NOMO-1 treated with DMSO at 0.1 percent for 48 hours (cell line): ENCODE measurements at regions not wholly inside any gene's neighbourhood (a gene's known extent, or its start where the extent isn't known, plus 50 kb on each side); places are given as distances from the start of the nearest gene placed in this dataset.

Experiments
- DNase-seq: peaks from one replicate; lab custom pipeline; 2025; ENCODE audit not compliant: unreplicated experiment; lab: John Stamatoyannopoulos, UW

DNA sequence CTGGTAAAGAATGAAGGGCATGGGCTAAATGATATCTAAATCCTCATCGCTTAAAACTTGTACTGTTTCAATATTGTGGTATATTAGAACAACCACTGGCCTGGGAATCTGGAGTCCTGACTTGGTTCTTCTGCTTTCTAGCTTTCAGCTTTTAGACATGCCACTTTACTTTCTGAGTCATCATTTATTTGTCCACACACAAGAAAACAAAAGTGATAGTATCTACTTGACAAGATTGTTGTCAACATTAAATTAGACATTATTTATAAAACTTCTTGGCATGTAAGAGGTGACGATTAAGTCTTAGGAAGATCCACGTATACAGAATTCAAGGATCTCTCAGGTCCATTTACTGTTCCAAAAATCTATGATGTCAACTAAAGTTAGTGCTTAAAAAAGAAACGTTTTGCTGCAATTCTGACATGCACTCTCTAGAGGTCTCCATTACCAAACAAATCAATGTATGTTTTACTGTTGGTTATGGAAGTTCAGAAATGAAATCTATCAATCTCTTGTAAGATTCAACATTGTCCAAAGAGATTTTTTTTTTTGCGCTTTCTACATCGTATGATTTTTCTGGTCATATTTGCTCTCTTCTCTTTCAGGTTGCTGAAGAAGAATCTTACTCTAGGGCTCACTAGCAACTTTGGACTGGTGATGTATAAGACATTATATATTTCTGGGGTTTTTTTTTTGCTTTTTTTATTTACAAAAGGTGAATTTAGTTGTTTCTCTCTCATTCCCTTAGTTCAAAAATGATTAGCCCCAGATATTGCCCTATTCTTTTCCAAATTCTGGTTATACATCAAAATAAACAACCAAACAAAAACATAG lies 53.6 kb upstream of the DYNC1I1 start:
- DNase-seq = peak; percentile 67

DNA sequence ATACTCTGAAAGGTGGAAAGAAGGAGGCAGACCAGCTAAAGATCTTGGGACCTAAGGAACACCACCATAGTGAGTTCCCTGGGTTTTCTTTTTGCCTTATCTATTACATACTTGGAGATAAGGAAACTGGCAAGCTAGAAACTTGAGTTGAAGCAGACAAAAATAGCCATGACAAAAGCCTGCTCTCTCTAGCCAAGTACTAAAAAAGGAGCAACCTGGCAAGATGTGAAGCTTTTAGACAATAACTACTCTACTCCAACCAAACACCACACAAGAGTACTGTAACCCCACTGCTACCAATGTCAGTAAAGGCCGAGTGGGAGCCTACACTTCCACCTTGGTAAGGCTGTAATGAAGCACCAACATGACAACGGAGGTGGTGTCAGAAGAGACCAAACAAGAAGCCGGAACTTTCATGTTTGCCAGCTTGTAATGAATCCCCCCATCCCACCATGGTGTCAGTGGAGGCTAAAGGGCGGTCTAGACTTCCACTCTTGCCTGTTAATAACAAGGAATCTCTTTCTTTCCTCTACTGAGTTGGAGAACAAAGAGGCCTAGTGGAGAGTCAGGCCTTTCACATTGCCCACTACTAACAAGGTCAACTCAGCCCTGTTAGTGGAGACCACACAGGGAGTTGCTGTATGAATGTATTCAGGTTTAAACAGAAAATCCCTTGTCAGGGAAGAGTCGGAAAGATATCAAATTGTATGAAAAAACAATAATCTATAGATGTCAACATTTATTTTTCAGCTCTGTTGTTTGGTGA lies 55.8 kb upstream of the DYNC1I1 start:
- DNase-seq = no peak

DNA sequence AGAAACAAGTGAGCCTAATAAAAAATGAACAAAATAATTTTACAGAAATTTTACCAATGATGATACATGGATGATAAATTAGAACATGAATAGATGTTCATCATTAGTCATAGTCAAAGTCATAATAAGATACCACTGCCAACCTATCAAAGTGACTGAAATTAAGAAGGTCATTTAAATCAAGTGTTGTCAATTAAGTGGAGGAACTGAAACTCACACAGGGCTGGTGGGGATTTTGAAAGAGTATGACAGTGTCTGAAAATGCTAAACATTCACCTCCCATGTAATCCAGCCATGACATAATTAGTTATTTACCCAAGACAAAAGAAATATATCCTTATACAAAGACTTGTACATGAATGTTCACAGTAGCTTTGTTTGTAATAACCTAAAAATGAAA lies 57.1 kb upstream of the DYNC1I1 start:
- DNase-seq = peak; percentile 95

DNA sequence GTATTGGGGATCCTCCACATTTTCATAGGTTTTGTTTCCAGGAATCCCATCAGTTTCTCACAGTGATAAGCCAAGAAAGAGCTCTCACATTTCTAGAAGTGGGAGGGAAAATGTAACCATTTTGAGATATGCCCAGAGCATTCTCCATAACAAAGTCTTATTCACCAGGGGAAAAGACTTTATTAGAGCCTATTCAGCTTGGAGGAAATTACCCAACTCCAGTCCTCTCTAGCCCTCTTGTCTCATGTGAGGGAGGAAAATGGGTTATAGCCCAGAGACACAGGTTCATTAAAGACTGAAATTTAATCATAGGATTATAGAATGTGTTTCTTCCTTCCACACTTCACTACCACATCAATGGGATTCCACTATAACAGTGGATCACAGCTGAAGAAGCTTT lies 61.6 kb upstream of the DYNC1I1 start:
- no peak for DNase-seq

DNA sequence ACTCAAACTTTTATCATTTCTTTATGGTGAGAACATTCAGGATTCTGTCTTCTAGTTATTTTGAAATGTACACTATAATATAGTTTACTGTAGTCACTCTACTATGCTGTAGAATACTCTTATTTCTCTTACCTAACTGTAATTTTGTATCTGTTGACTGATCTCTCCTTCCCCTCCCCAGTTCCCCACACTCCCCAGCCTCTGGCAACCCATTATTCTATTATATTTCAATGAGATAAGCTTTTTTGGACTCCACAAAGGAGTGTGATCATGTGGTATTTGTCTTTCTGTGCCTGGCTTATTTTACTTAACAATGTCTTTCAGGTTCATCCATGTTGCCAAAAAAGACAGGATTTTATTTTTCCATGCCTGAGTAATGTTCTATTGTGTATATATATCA lies 71.4 kb upstream of the DYNC1I1 start:
- DNase-seq = no peak

DNA sequence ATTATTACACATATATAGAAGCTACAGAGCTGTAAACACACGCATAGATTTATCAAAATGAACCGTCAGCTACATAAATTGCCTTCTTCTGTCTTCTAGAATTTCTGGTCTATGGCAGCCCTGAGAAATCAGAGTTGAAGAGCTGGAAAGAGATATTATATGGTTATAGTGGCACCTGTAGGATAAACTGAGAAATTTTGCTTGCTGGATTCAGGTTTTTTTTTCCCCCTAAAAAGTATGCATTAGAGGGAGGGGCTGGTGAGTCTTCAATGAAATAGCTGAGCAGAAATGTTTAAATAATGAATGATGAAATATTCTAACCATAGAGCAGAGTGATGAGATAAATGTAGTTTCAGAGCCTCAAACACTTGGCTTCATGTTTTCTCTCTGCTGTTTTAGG lies 78.0 kb upstream of the DYNC1I1 start:
- no peak for DNase-seq

DNA sequence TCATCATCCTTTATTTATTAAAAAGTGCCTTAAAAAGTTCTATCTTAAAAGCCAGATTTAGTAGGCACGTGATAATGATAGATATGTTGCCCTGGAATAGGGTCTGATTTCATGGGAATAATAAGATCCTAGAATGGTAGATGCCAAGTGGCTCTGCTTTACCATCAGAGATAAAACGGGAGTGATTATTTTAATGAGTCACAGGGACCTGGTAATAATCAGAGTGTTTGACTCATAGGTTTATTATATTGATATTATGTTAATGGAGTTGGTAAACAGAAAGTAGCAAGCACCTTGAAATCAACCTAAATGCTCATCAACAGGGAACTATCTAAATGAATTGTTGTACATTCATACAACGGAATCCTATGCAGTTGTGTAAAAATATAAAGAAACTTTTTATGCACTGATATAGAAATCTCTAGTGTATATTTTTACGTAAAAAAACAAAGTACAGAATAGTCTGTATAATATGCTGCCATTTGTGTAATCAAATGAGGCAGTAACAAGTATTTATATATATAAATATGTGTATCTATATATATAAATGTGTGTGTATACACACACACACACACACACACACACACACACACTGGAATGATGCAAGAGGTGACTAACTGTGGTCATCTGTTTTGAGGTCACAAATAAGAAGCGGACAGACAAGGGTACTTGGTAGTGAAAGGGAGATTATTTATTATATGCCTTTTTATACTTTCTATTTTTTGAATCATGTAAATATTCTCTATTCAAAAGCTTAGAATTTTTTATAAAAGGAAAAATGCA lies 78.6 kb upstream of the DYNC1I1 start:
- peak; percentile 14 for DNase-seq

DNA sequence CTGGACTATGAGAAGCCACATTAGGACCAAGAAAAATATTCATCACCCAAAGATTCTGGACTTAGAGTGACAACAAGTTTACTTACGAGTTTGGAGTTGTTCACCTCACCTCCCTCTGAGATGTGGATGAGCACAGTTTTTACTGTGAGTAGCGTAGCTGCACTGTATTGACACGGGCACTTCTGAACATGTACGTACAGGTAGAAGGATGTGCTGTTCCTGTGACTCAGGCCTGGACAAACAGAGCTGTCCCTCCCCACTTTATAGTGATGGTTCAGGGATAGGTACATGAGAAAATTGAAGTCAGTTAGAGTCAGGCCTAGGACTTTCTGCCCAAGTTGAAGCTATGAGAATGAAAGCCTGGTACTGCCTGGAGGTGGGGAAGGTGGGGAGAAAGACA lies 80.9 kb upstream of the DYNC1I1 start:
- no peak for DNase-seq

DNA sequence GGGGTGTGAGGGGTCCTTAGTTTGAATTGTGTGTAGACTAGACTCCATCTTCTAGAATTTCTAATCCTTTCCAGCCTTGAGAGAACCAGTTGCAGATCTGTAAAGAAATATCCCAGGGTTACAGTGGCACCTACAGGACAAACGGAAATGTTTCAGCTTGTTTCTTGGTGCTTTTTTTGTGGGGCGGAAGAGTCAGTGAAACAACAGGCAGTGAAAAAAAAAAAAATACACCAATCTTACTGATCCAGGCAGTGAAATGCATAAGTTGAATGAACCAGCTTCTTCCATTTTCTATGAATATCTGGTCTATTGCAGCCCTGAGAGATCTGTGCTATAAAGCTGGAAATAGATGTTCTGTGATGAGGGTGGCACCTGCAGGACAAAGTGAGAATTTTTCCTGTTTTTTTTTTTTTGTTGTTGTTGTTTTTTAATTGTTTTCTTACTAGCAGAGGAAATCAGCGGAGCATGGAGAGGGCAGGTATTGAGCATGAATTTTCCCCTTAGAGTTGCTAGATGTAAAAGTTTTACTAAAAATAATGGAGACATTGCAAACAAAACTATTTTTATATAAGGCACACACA lies 81.9 kb upstream of the DYNC1I1 start:
- peak; percentile 73 for DNase-seq

DNA sequence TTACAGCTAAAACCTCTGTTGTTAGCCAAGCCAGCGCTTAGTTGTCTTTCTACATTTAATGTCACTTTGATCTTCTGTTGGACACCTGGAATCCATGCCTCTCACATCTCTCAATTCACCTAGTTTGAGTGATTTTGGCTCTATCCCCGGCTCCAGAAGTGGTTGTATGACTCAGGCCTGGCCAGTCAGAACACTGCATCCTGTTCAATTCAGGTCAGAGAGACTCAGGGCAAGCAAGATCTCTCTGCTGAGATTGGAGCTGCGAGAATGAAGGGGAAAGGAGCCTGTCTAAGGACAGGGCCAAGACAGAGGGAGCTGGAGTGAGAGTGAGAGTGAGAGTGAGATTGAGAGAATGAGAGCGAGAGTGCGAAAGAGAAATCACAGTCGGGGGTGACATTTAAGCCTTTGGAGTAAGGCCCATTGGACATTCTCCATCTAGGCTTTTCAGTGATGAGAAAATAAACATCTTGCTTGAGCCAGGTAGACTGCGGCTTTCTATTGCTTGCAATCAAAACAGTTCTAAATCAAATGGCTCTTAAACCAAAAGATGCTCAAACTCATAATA lies 83.3 kb upstream of the DYNC1I1 start:
- DNase-seq = no peak

DNA sequence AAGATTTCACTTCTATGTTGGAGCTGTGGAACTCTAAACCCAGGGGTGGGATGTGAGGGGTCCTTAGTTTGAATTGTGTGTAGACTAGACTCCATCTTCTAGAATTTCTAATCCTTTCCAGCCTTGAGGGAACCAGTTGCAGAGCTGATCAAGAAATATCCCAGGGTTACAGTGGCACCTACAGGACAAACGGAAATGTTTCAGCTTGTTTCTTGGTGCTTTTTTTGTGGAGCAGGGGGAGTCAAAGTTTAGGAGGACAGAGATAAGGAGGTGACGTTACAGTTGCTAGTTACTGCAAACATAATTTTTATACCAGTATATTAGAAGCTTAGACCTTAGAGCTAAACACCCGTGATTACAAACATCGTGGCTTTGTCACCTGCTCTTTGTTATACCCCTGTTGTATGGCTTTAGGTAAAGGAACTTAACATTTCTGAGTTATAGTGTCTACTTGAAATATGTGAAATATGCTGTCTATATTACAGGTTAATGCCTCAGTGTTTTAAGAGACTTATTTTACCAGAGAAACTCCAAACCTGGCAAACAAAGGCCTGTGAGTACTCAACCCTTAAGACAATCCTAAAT lies 84.5 kb upstream of the DYNC1I1 start:
- DNase-seq = peak; percentile 61

DNA sequence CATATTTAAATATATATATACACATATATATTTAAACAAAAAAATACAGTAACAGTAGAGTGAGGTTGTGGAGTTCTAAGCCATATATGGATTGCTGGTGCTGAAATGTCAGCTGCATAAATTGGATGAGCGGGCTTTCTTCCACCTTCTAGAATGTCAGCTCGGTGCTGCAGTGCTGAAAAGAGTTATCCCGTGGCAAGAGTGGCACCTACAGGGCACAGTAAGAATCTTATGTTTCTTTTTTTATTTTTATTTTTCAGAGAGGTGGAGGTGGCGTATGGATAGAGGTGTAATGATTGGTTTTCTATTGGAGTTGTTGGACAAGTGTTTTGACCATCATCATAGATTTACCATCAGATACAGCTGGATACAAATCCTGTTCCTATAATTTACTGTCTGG lies 86.2 kb upstream of the DYNC1I1 start:
- peak; percentile 91 for DNase-seq

DNA sequence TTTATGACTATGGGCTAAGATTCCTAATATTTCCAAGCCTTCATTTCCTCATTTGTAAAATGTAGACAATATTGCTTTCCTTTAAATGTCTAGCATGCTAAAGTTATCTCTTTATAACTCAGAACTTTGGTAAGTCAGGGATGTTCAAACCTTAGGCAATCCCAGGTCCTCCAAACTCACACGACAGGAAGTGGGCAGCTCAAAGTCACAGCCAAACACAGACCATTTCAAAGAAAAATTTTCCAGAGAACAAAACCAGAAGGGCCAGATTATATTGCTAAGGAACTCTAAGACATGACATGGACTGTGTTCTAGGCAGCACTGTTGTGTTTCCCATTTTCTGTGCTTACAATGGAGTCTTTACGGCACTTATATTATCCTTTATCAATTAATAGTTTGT lies 87.8 kb upstream of the DYNC1I1 start:
- DNase-seq = peak; percentile 14

DNA sequence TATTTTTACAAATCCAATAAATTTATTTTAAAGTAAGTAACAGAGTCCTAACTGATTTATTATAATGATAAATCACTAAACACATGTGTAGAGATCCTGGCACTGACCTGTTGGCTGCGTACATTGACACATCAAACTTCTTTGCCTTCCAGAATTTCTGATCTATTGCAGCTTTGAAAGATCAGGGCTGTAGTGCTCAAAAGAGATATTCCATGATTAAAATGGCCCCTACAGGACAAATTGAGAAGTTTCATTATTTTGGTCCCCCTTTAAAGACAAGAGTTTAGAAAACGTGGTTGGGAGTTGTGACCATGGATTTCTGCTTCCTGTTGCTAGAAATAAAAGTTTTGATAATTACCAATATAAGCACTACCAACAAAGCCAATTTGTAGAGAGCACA lies 87.7 kb upstream of the PDK4 start:
- peak; percentile 16 for DNase-seq

DNA sequence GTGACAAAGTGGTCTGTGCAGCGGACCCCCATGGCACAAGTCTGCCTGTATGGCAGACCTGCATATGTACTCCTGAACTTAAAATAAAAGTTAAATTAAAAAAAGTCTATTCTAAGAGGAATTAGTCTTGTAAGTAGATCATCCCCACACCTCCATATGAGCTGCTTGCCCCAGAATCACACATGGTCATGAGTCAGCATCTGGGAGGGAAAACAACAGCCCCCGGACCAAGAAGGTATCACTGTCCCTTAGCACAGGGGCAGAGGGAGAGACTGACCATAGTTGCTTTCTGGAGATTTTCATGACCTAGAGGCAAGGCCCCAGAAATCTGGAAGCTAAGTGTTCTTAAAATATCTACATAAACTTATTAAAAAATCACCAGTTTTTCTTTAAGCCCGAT lies 86.6 kb upstream of the PDK4 start:
- DNase-seq = no peak

DNA sequence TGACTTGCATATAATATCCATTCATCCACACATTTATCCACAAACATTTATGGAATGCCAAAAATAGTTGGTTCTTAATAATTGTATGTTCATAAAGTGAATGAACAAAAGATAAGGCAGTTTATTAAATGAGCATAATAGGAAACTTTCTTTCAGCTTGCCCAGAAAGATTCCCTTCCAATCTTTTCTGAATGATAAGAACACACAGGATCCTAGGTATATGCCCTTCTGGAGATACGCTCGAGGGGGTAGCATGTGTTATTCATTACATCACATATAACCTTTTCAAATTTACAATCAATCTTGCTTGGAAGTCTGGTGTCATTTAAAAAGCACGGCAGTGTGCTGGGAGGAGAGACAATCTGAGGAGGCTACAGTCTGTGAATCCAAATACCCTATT lies 80.4 kb upstream of the PDK4 start:
- no peak for DNase-seq

DNA sequence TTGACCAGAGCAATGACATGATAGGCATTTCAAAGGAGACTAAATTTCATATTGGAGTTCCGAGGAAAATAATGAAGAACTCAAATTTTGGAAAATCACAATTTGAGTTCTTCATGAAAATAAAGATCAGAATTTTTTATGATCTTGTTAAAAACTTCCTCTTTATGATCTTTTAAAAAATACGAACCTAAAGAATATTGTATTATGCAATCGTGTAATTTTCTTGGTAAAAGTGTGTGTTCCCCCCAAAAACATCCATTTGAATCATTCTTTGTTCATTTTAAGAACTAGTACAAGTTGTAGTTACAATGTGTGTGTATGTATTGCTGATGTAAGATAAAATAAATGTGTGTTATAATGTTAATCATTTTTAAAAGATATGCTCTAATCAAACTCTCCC lies 79.3 kb upstream of the PDK4 start:
- DNase-seq = no peak

DNA sequence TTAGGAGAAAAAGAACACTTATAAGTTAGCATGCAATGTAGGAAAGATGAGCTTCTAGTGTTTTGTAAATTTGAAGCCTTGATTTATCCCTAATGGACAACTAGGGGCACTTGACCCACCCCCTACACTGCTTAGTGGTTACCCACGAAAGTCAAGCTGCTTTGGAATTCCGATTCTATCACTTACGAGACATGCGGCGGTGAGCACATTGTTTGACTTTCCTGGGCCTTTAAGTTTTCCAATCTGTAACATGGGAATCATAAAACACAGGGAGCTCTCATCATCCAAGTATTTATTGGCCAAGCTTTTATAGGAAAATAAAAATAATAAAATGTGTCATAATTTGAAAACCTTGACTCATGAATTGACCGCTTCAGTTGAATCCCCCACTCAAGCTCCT lies 78.7 kb upstream of the PDK4 start:
- DNase-seq = no peak

DNA sequence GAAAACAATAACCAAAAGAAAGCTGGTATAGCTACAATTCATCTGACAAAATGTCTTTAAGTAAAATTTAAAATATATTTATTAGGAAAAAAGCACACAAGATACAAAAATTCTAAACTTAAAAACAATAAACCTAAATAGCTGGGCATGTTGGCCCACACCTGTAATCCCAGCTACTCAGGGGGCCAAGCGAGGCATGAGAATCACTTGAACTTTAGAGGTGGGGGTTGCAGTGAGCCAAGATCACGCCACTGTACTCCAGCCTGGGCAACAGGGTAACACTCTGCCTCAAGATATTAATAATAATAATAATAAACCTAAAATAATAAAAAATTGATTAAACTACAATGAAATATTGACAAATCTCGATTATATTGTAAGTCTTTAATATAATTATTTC lies 77.8 kb upstream of the PDK4 start:
- DNase-seq = no peak

DNA sequence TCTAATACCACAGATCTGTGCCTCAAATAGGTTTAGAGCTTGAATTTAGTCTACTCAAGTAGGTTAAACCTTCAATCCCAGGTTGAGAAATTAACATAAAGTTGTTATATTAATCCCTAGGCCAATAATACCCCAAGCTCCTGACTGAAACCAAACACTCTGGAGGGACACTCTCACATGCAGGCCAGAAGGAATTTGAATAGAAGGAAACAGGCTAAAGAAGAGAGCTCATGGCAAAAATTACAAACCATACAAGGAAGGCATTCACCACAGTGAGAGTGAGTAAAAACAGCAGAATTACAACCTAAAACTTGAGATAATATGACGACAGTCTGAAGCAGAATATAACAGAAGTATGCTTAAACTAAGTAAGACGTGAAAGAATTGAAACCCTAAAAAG lies 76.1 kb upstream of the PDK4 start:
- DNase-seq = no peak

DNA sequence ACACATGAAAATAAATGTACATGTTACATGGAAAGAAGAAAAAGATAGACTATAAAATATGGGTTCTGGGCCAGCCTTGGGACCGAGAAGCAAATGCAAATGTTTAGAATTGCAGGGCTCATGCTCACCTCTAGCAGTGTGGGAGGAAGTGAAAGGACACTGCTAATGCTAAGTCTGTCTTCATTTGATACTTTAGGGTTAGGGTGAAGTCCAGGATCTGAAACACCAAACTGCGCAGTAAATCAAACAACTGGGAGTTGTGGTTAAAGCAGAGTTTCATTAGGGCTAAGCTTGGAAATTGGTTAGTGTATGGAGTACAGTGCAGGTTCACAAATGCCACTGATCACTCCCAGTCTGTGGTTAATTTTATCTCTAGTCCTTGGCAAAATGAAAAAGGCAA lies 73.2 kb upstream of the PDK4 start:
- DNase-seq = peak; percentile 94
